ENCODE measurements at regions not wholly inside any gene's neighbourhood (a gene's known extent, or its start where the extent isn't known, plus 50 kb on each side); places are given as distances from the start of the nearest gene placed in this dataset.
"Not testable (repeated sequence)": the region's sequence is repeated elsewhere in the genome, so short reads cannot be mapped to it uniquely, and the experiment has no call there.

DNA sequence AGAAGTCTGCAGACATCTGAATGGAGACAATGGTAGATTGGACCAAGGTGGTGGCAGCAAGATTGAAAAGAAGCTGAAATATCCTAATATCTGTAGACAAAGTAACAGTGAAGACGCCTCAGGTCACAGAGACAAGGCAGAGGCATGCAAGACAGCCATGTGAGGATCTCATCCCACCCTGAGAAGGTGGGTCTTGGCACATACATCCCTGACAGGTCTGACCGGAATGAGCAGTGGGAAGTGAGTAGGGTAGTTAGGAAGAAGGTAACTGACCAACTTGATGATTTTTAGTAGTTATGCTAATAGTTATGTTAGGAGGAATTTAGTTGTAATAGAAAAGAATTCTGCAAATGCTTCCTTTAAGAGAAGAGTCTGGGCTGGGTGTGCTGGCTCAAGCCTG, 229.6 kb downstream of the NDUFS4 start:
- TF ChIP-seq, protein P1, sequence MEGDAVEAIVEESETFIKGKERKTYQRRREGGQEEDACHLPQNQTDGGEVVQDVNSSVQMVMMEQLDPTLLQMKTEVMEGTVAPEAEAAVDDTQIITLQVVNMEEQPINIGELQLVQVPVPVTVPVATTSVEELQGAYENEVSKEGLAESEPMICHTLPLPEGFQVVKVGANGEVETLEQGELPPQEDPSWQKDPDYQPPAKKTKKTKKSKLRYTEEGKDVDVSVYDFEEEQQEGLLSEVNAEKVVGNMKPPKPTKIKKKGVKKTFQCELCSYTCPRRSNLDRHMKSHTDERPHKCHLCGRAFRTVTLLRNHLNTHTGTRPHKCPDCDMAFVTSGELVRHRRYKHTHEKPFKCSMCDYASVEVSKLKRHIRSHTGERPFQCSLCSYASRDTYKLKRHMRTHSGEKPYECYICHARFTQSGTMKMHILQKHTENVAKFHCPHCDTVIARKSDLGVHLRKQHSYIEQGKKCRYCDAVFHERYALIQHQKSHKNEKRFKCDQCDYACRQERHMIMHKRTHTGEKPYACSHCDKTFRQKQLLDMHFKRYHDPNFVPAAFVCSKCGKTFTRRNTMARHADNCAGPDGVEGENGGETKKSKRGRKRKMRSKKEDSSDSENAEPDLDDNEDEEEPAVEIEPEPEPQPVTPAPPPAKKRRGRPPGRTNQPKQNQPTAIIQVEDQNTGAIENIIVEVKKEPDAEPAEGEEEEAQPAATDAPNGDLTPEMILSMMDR (conservative IDR thresholded peaks at IDR 0.05) = no peak
- no peaks in the 10 kb centered on the region for H3K36me3 ChIP-seq (ENCODE audit: control insufficient read depth, insufficient read depth, low read length)
- Mint-ChIP-seq H3K4me3 (no peak overlapping the region), H3K27ac (no peak overlapping the region), H3K27me3 (ENCODE audit: insufficient read depth) (no peaks in the 10 kb centered on the region), H3K36me3 (ENCODE audit: low read depth) (no peaks in the 10 kb centered on the region), H3K4me1 (peaks cover 5% of the 10 kb centered on the region), H3K9me3 (peaks cover 8% of the 10 kb centered on the region)
- no peak overlapping the region for H3K4me3 ChIP-seq (ENCODE audit: low read length)
- H3K9me3 ChIP-seq (ENCODE audit: control insufficient read depth, low read length) = peaks cover 7% of the 10 kb centered on the region
- no peaks in the 10 kb centered on the region for H3K27me3 ChIP-seq (ENCODE audit: control insufficient read depth, insufficient read depth, low read length, poor library complexity, severe bottlenecking)
- no peaks in the 10 kb centered on the region for H3K4me1 ChIP-seq (ENCODE audit: control insufficient read depth, insufficient read depth, low read length)
- WGBS, 2 experiments (ENCODE audit: insufficient coverage in 1 of 2, insufficient read length in 1 of 2) = 76 to 92% methylated on average over 2 of the region's 2 CpGs
- no peak overlapping the region for H3K27ac ChIP-seq (ENCODE audit: low read depth, low read length)
- no peak overlapping the region for H3K9ac ChIP-seq (ENCODE audit: extremely low read depth, low read length, poor library complexity, severe bottlenecking)
- DNase-seq = no peak

DNA sequence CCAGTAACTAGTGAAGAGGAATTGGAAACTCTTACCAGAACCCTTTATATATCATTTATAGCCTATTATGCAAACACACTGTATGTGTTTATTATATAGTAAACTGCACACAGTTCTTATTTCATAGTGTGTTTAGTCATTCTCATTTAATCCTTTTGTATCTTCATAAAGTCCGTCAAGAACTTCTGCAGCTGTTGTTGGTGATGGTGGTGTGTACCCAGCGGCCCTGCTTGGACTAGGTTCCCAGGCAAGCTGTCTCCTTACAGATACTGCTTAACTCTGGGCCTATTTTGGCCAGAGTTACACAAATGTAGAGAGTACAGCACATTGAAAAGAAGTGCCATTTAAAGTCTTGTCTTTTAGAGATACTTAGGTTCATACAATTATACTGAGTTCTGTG, 231.9 kb downstream of the NDUFS4 start:
- Mint-ChIP-seq H3K4me1 (no peaks in the 10 kb centered on the region), H3K4me3 (no peak overlapping the region), H3K36me3 (ENCODE audit: low read depth) (no peaks in the 10 kb centered on the region)

DNA sequence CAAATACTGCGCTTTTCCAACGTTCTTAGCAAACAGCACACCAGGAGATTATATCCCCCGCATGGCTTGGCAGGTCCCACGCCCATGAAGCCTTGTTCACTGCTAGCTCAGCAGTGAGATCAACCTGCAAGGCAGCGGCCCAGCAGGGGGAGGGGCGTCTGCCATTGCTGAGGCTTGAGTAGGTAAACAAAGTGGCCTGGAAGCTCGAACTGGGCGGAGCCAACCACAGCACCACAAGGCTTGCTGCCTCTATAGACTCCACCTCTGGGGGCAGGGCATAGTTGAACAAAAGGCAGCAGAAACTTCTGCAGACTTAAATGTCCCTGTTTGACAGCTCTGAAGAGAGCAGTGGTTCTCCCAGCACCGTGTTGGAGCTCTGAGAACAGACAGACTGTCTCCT, 239.2 kb downstream of the NDUFS4 start:
- H3K4me3 Mint-ChIP-seq; H3K4me3 ChIP-seq (ENCODE audit: low read length); H3K27ac ChIP-seq (ENCODE audit: low read depth, low read length); H3K27me3 ChIP-seq (ENCODE audit: control insufficient read depth, insufficient read depth, low read length, poor library complexity, severe bottlenecking); H3K27ac Mint-ChIP-seq; H3K36me3 Mint-ChIP-seq (ENCODE audit: low read depth); H3K27me3 Mint-ChIP-seq (ENCODE audit: insufficient read depth); H3K4me1 Mint-ChIP-seq; H3K9ac ChIP-seq (ENCODE audit: extremely low read depth, low read length, poor library complexity, severe bottlenecking); H3K4me1 ChIP-seq (ENCODE audit: control insufficient read depth, insufficient read depth, low read length); H3K36me3 ChIP-seq (ENCODE audit: control insufficient read depth, insufficient read depth, low read length); DNase-seq: not testable (repeated sequence)
- peaks cover 18% of the 10 kb centered on the region for H3K9me3 ChIP-seq (ENCODE audit: control insufficient read depth, low read length)
- H3K9me3 Mint-ChIP-seq = peaks cover 54% of the 10 kb centered on the region
- WGBS, 2 experiments (ENCODE audit: insufficient coverage in 1 of 2, insufficient read length in 1 of 2) = 83 to 85% methylated on average over 5 to 9 of the region's 9 CpGs

More for the DNA sequence above, 231.9 kb downstream of the NDUFS4 start:
- no peaks in the 10 kb centered on the region for H3K27me3 ChIP-seq (ENCODE audit: control insufficient read depth, insufficient read depth, low read length, poor library complexity, severe bottlenecking)
- H3K4me3 ChIP-seq (ENCODE audit: low read length) = no peak overlapping the region
- TF ChIP-seq, protein P1 (conservative IDR thresholded peaks at IDR 0.05) = no peak
- Mint-ChIP-seq H3K27me3 (ENCODE audit: insufficient read depth) (no peaks in the 10 kb centered on the region), H3K9me3 (peaks cover 8% of the 10 kb centered on the region), H3K27ac (no peak overlapping the region)
- H3K36me3 ChIP-seq (ENCODE audit: control insufficient read depth, insufficient read depth, low read length) = no peaks in the 10 kb centered on the region
- H3K27ac ChIP-seq (ENCODE audit: low read depth, low read length) = no peak overlapping the region
- H3K9ac ChIP-seq (ENCODE audit: extremely low read depth, low read length, poor library complexity, severe bottlenecking) = no peak overlapping the region
- 93 to 100% methylated on average over 1 to 2 of the region's 2 CpGs for WGBS, 2 experiments (ENCODE audit: insufficient coverage in 1 of 2, insufficient read length in 1 of 2)
- H3K4me1 ChIP-seq (ENCODE audit: control insufficient read depth, insufficient read depth, low read length) = no peaks in the 10 kb centered on the region
- H3K9me3 ChIP-seq (ENCODE audit: control insufficient read depth, low read length) = peaks cover 7% of the 10 kb centered on the region
- no peak for DNase-seq

DNA sequence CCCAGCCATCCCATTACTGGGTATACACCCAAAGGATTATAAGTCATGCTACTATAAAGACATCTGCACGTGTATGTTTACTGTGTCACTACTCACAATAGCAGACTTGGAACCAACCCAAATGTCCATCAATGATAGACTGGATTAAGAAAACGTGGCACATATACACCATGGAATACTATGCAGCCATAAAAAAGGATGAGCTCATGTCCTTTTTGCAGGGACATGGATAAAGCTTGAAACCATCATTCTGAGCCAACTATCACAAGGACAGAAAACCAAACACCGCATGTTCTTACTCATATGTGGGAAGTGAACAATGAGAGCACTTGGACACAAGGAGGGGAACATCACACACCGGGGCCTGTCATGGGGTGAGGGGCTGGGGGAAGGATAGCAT, 248.0 kb downstream of the NDUFS4 start:
- H3K36me3 Mint-ChIP-seq (ENCODE audit: low read depth); H3K27ac Mint-ChIP-seq; H3K36me3 ChIP-seq (ENCODE audit: control insufficient read depth, insufficient read depth, low read length); H3K4me3 ChIP-seq (ENCODE audit: low read length); DNase-seq; H3K9me3 ChIP-seq (ENCODE audit: control insufficient read depth, low read length); H3K27me3 ChIP-seq (ENCODE audit: control insufficient read depth, insufficient read depth, low read length, poor library complexity, severe bottlenecking); H3K4me3 Mint-ChIP-seq; H3K4me1 ChIP-seq (ENCODE audit: control insufficient read depth, insufficient read depth, low read length); H3K9ac ChIP-seq (ENCODE audit: extremely low read depth, low read length, poor library complexity, severe bottlenecking); H3K4me1 Mint-ChIP-seq; H3K27ac ChIP-seq (ENCODE audit: low read depth, low read length); H3K27me3 Mint-ChIP-seq (ENCODE audit: insufficient read depth): not testable (repeated sequence)
- WGBS, 2 experiments (ENCODE audit: insufficient coverage in 1 of 2, insufficient read length in 1 of 2) = 95 to 100% methylated on average over 1 to 4 of the region's 4 CpGs
- H3K9me3 Mint-ChIP-seq = peaks cover 21% of the 10 kb centered on the region
